ENCODE measurements at regions not wholly inside any gene's neighbourhood (a gene's known extent, or its start where the extent isn't known, plus 50 kb on each side); places are given as distances from the start of the nearest gene placed in this dataset.
A peak's percentile ranks its signal among the peaks of the same experiment; 100 is the strongest.
"Not testable (repeated sequence)": the region's sequence is repeated elsewhere in the genome, so short reads cannot be mapped to it uniquely, and the experiment has no call there.

GRCh38 chr5:100697970-100698369, 162.8 kb downstream of the FAM174A start:
- H3K9me3 ChIP-seq = no peaks in the 10 kb centered on the region
- no peak overlapping the region for H3K27ac ChIP-seq
- peaks cover 0 to 5% of the 10 kb centered on the region in 2 experiments for H3K4me1 ChIP-seq (ENCODE audit: control insufficient read depth in 1 of 2, insufficient read depth in 1 of 2, low read depth in 1 of 2, low read length in 1 of 2)
- no peak overlapping the region for H3K4me3 ChIP-seq (ENCODE audit: low read depth in 1 of 2, low read length in 1 of 2)
- TF ChIP-seq CTCF (IDR thresholded peaks at IDR 0.05) = no peak
- no peaks in the 10 kb centered on the region for H3K36me3 ChIP-seq
- no peaks in the 10 kb centered on the region for H3K27me3 ChIP-seq

- no peaks in the 10 kb centered on the region for H3K36me3 ChIP-seq
- TF ChIP-seq CTCF (IDR thresholded peaks at IDR 0.05) = peak; percentile 87
- peak overlapping the region; percentile 4 to 39 for H3K4me3 ChIP-seq (ENCODE audit: low read depth in 1 of 2, low read length in 1 of 2)
- H3K27ac ChIP-seq = peak overlapping the region; percentile 94
- H3K27me3 ChIP-seq = no peaks in the 10 kb centered on the region
- H3K9me3 ChIP-seq = no peaks in the 10 kb centered on the region
- H3K4me1 ChIP-seq (ENCODE audit: control insufficient read depth in 1 of 2, insufficient read depth in 1 of 2, low read depth in 1 of 2, low read length in 1 of 2) = peaks cover 37 to 41% of the 10 kb centered on the region in 2 experiments
Measured at GRCh38 chr5:100706776-100707175, 171.6 kb downstream of the FAM174A start.

GRCh38 chr5:100708645-100709171, 173.5 kb downstream of the FAM174A start:
- no peak for TF ChIP-seq CTCF (IDR thresholded peaks at IDR 0.05)
- H3K9me3 ChIP-seq = no peaks in the 10 kb centered on the region
- no peak overlapping the region for H3K4me3 ChIP-seq (ENCODE audit: low read depth in 1 of 2, low read length in 1 of 2)
- H3K36me3 ChIP-seq = no peaks in the 10 kb centered on the region
- peak overlapping the region; percentile 94 for H3K27ac ChIP-seq
- peaks cover 37 to 41% of the 10 kb centered on the region in 2 experiments for H3K4me1 ChIP-seq (ENCODE audit: control insufficient read depth in 1 of 2, insufficient read depth in 1 of 2, low read depth in 1 of 2, low read length in 1 of 2)
- no peaks in the 10 kb centered on the region for H3K27me3 ChIP-seq

GRCh38 chr5:100709771-100710170, 174.6 kb downstream of the FAM174A start:
- no peaks in the 10 kb centered on the region for H3K36me3 ChIP-seq
- no peaks in the 10 kb centered on the region for H3K27me3 ChIP-seq
- no peak overlapping the region for H3K4me3 ChIP-seq (ENCODE audit: low read depth in 1 of 2, low read length in 1 of 2)
- peak overlapping the region; percentile 94 for H3K27ac ChIP-seq
- no peaks in the 10 kb centered on the region for H3K9me3 ChIP-seq
- peaks cover 37 to 41% of the 10 kb centered on the region in 2 experiments for H3K4me1 ChIP-seq (ENCODE audit: control insufficient read depth in 1 of 2, insufficient read depth in 1 of 2, low read depth in 1 of 2, low read length in 1 of 2)
- no peak for TF ChIP-seq CTCF (IDR thresholded peaks at IDR 0.05)

GRCh38 chr5:100714780-100715179, 179.6 kb downstream of the FAM174A start:
- H3K4me3 ChIP-seq (ENCODE audit: low read depth in 1 of 2, low read length in 1 of 2); H3K4me1 ChIP-seq (ENCODE audit: control insufficient read depth in 1 of 2, insufficient read depth in 1 of 2, low read depth in 1 of 2, low read length in 1 of 2); H3K36me3 ChIP-seq; H3K27me3 ChIP-seq; H3K27ac ChIP-seq; H3K9me3 ChIP-seq: not testable (repeated sequence)

- Histone ChIP-seq H3K36me3 (no peaks in the 10 kb centered on the region), H3K27ac (no peak overlapping the region), H3K4me3 (ENCODE audit: low read depth in 1 of 2, low read length in 1 of 2) (no peak overlapping the region), H3K4me1 (ENCODE audit: control insufficient read depth in 1 of 2, insufficient read depth in 1 of 2, low read depth in 1 of 2, low read length in 1 of 2) (no peaks in the 10 kb centered on the region), H3K9me3 (no peaks in the 10 kb centered on the region), H3K27me3 (no peaks in the 10 kb centered on the region)
- TF ChIP-seq CTCF (IDR thresholded peaks at IDR 0.05) = no peak
Measured at GRCh38 chr5:100722657-100723056, 180.4 kb downstream of the ST8SIA4 start.
